HEK293T (cell line): ENCODE measurements at regions not wholly inside any gene's neighbourhood (a gene's known extent, or its start where the extent isn't known, plus 50 kb on each side); places are given as distances from the start of the nearest gene placed in this dataset.

Experiments
- CTCF ChIA-PET: fragments of 350-600 bp; formaldehyde crosslinking; extraction: SDS; loops from one replicate; lab custom pipeline; 2021; ENCODE audit warnings: antibody characterized with exemption, inconsistent platforms; lab: Yijun Ruan, JAX
- POLR2A ChIA-PET: fragments of 350-600 bp; formaldehyde crosslinking; extraction: SDS; loops from one replicate; lab custom pipeline; 2020; ENCODE audit warnings: antibody characterized with exemption, inconsistent platforms; lab: Yijun Ruan, JAX
- DNase-seq: peaks from one replicate; pipeline ENCODE4 v3.0.0; 2012; ENCODE audit warnings: mixed read lengths; ENCODE audit errors: extremely low spot score
- ARNT ChIP-seq: fragments of 450-650 bp; IDR thresholded peaks from 2 replicates; pipeline ENCODE4 v1.6.1; 2017; ENCODE audit warnings: mild to moderate bottlenecking
- BHLHE40 ChIP-seq: fragments of 450-650 bp; IDR thresholded peaks from 2 replicates; pipeline ENCODE4 v1.6.1; 2016; ENCODE audit warnings: mild to moderate bottlenecking, moderate library complexity, borderline replicate concordance
- CTBP1 ChIP-seq: fragments of 450-650 bp; IDR thresholded peaks from 2 replicates; pipeline ENCODE4 v1.6.1; 2016; ENCODE audit warnings: borderline replicate concordance
- ELF4 ChIP-seq: fragments of 450-650 bp; IDR thresholded peaks from 2 replicates; pipeline ENCODE4 v1.6.1; 2017; ENCODE audit warnings: antibody characterized with exemption
- FOXA1 ChIP-seq: fragments of 450-650 bp; IDR thresholded peaks from 2 replicates; pipeline ENCODE4 v1.6.1; 2016; ENCODE audit warnings: mild to moderate bottlenecking
- FOXK2 ChIP-seq: fragments of 450-650 bp; IDR thresholded peaks from 2 replicates; pipeline ENCODE4 v1.6.1; 2016; ENCODE audit warnings: mild to moderate bottlenecking
- FOXM1 ChIP-seq: fragments of 450-650 bp; IDR thresholded peaks from 2 replicates; pipeline ENCODE4 v1.6.1; 2017; ENCODE audit warnings: mild to moderate bottlenecking, borderline replicate concordance
- HDGF ChIP-seq: fragments of 450-650 bp; IDR thresholded peaks from 2 replicates; pipeline ENCODE4 v1.6.1; 2017; ENCODE audit warnings: antibody characterized with exemption, borderline replicate concordance
- L3MBTL2 ChIP-seq: fragments of 450-650 bp; conservative IDR thresholded peaks from 2 replicates; pipeline ENCODE4 v1.6.1; 2016; ENCODE audit warnings: mild to moderate bottlenecking
- LEF1 ChIP-seq: fragments of 450-650 bp; IDR thresholded peaks from 2 replicates; pipeline ENCODE4 v1.6.1; 2017; ENCODE audit warnings: mild to moderate bottlenecking, borderline replicate concordance
- NFRKB ChIP-seq: fragments of 450-650 bp; IDR thresholded peaks from 2 replicates; pipeline ENCODE4 v1.6.1; 2016; ENCODE audit warnings: mild to moderate bottlenecking, moderate library complexity
- SP1 ChIP-seq: fragments of 450-650 bp; IDR thresholded peaks from 2 replicates; pipeline ENCODE4 v1.6.1; 2017
- SUZ12 ChIP-seq: fragments of 450-650 bp; IDR thresholded peaks from 2 replicates; pipeline ENCODE4 v1.6.1; 2016; ENCODE audit warnings: mild to moderate bottlenecking
- TARDBP ChIP-seq: fragments of 450-650 bp; IDR thresholded peaks from 2 replicates; pipeline ENCODE4 v1.6.1; 2016
- ZNF384 ChIP-seq: fragments of 450-650 bp; IDR thresholded peaks from 2 replicates; pipeline ENCODE4 v1.6.1; 2016
- TF ChIP-seq, protein P1 (sequence below): fragments of 450-650 bp; IDR thresholded peaks from 2 replicates; pipeline ENCODE4 v1.6.1; 2016

DNA sequence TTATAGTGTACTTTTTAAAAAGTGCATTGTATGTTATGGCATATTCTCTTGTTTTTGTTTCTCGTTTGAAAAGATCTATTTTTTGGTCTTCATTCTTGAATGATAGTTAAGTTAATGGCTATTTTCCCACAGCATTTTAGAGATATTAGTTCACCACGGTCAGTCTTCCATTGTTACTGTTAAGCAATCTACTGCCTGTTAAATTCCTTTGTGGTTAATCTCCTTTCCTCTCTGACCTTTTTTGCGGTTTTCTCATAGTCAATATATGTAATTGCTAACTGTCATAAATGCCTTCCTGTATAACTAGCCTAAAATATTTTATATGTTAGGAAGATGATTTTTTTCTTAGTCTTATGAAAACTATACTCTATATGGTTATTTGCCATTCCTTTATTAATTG is 250.8 kb upstream of the FBXL7 start:
- DNase-seq, result no peak
- ChIA-PET POLR2A (no interaction called here), CTCF (no interaction called here)
- no peak for TF ChIP-seq FOXK2
- TF ChIP-seq BHLHE40, result no peak
- TF ChIP-seq CTBP1, result no peak
- TF ChIP-seq FOXA1, result no peak
- no peak for TF ChIP-seq NFRKB
- no peak for TF ChIP-seq FOXM1

DNA sequence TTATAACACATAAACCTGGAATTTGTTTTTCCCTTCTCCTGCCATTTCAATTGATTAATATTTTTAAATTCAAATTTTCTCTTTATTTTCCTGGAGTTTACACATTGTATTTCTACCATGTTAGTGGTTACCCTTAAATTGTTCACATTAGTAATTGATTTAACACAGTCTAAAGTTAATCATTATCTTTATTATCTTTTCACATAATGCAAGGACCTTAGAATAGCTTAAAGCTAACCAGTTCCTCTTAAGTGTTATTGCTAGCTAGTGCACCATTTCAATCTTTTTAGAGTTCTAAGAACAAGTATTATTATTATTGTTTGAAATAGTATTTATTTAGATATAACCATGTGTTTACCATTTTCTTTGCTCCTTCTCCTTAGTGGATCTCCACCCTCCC is 251.2 kb upstream of the FBXL7 start:
- CTCF ChIA-PET, result no interaction called here
- DNase-seq, result no peak
- no peak for TF ChIP-seq ZNF384
- TF ChIP-seq, protein P1, sequence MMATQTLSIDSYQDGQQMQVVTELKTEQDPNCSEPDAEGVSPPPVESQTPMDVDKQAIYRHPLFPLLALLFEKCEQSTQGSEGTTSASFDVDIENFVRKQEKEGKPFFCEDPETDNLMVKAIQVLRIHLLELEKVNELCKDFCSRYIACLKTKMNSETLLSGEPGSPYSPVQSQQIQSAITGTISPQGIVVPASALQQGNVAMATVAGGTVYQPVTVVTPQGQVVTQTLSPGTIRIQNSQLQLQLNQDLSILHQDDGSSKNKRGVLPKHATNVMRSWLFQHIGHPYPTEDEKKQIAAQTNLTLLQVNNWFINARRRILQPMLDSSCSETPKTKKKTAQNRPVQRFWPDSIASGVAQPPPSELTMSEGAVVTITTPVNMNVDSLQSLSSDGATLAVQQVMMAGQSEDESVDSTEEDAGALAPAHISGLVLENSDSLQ, result no peak
- no peak for TF ChIP-seq LEF1
- TF ChIP-seq ELF4, result no peak
- POLR2A ChIA-PET, result no interaction called here

DNA sequence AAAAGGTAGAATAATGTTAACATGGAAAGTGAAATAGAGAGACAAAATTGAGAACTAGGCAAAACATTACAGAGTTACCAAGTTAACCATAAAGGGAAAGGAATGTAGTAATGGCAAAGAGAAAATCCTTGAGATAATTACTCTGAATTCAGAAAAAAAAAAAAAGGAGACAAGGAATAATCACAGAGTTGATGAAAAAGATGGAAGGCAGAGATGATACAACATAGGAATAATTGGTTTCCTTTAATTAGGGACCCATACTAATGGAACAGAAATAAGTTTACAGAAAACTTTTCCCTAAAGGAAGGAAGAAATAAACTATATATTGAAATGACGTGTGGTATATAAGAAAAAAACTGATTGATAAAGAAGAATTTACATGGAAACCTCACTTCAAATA is 254.1 kb upstream of the FBXL7 start:
- POLR2A ChIA-PET, result no interaction called here
- no peak for TF ChIP-seq ARNT
- no peak for TF ChIP-seq HDGF
- TF ChIP-seq FOXA1, result no peak
- no peak for TF ChIP-seq TARDBP
- TF ChIP-seq NFRKB, result no peak
- TF ChIP-seq FOXM1, result no peak
- no peak for TF ChIP-seq SP1
- no peak for TF ChIP-seq CTBP1
- DNase-seq, result no peak
- CTCF ChIA-PET, result interaction anchor here (0.6 kb wide), 1 partner anchor 855 kb away, joined by 3 read pairs; no protein-coding TSS in a partner anchor

DNA sequence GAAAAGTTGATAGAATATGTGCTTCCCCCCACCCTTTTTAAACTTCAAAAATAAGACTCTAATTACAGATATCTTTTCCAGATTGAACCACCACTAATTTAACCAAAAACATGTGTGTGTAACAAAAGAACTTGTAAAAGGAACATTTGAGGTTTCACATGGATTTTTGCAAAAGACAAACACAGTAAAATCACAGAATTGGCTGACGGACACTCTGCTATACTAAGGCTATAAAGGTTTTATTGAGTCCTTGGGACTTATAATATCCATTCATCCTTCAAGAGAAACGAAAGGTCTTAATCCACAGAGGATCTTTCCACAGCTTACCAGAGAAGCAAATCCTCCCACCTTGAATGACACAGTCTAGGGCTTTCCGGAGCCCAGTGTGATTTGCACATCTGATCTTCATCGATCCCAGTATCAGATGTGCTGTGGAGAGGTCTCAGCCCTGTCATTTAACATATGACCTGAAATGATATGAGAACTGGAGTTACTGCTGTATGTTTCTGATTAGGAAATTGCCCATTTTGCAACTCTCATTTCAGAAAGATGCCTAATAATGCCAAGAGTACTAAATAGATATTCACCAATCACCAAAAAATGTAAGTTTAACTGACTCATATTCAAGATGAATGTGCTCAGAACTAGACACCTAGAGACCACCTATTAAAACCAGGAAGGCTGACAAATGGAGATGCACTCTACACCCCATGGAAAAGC is 256.5 kb upstream of the FBXL7 start:
- ChIA-PET POLR2A (no interaction called here), CTCF (no interaction called here)
- TF ChIP-seq SP1 (no peak), FOXA1 (no peak), TARDBP (no peak), NFRKB (no peak), ZNF384 (no peak)
- no peak for DNase-seq

DNA sequence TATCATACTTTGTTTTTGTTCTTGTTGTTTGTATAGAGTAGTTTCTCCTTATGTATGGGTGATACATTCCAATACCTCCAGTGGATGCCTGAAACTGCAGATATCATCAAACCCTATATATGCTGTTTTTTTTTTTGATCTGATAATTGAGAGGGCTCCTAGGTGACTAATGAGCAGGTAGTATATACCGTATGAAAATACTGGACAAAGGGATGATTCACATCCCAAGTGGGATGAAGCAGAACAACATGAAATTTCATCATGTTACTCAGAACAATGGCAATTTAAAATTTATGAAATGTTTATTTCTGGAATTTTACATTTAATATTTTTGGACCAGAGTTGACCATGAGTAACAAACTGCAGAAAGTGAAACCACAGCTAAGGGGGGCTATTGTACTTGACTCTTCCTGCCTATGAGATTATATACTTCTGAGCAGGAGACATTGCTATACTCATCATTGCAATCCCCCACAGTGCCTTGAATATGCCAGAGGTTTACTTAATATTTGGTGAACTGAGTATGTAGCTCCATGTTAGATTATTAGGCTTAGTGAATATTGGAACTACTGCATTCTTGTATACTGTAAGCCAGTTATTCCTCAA is 258.7 kb upstream of the FBXL7 start:
- no peak for TF ChIP-seq ARNT
- TF ChIP-seq TARDBP, result no peak
- no peak for TF ChIP-seq HDGF
- POLR2A ChIA-PET, result no interaction called here
- CTCF ChIA-PET, result no interaction called here

DNA sequence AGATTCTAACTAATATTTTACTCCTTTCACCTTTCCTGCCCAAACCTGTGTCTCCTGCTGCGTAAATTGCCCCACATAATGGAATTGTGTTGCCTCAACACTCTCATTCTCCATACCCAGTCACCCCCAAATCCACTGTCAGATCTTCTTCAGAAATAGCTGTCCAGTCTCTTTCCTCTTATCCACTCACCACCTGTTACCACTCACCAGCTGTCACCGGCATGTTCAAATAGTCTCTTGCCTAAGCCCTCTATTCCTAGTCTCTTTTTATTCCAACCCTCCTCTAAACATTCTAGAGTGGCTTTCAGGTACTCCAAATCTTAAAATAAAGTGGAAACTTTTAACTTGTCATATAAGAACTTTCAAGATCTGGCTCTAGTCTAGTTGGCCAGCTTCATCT is 262.0 kb upstream of the FBXL7 start:
- DNase-seq, result no peak
- ChIA-PET POLR2A (no interaction called here), CTCF (no interaction called here)
- TF ChIP-seq SUZ12 (no peak), NFRKB (no peak), LEF1 (no peak), BHLHE40 (no peak), ARNT (no peak), FOXM1 (no peak), FOXA1 (no peak), L3MBTL2 (no peak), TARDBP (no peak), SP1 (no peak), ZNF384 (no peak), HDGF (no peak), CTBP1 (no peak), FOXK2 (no peak), ELF4 (no peak)
- TF ChIP-seq, protein P1, result no peak

More for the DNA sequence above, 258.7 kb upstream of the FBXL7 start:
- DNase-seq, result no peak

DNA sequence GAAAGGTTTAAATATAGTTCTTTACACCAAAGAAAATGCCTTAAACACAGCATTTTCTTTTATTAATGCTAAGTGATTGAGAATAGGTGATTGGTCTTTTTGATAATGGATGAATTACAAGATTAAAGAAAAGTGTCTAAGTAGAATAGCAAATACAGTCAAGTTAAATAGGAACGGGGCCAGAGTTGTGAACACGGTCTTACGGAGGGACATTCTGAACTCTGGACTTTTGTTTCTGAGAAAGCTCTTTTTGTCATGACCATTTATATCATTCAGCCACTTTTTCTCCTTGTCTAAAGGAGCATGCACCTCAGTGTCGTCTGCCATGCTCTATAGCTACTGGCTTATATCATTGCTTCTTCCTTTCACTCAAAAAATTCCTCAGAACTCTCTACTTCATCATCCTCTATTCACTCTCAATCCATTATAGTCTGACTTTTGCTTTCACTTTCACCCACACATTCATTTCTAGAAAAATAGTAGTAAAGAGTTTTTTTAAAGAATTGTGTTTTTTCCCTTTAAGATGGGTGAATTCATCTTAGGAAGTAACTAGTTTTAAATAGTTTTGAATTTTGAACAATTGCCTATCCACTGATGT is 263.0 kb upstream of the FBXL7 start:
- no peak for DNase-seq
- TF ChIP-seq ELF4, result no peak
- no peak for TF ChIP-seq HDGF
- TF ChIP-seq SUZ12, result no peak
- no peak for TF ChIP-seq ZNF384
- no peak for TF ChIP-seq ARNT
- no peak for TF ChIP-seq FOXK2
- no peak for TF ChIP-seq NFRKB
- TF ChIP-seq LEF1, result no peak
- no peak for TF ChIP-seq FOXM1
- TF ChIP-seq, protein P1, result no peak
- no peak for TF ChIP-seq L3MBTL2
- no peak for TF ChIP-seq SP1
- TF ChIP-seq FOXA1, result no peak
- no peak for TF ChIP-seq CTBP1
- TF ChIP-seq TARDBP, result no peak
- TF ChIP-seq BHLHE40, result no peak
- ChIA-PET POLR2A (no interaction called here), CTCF (no interaction called here)
